Fibroblast of peridontal ligament (primary cell): ENCODE measurements at regions not wholly inside any gene's neighbourhood (a gene's known extent, or its start where the extent isn't known, plus 50 kb on each side); places are given as distances from the start of the nearest gene placed in this dataset.
"Not testable (repeated sequence)": the region's sequence is repeated elsewhere in the genome, so short reads cannot be mapped to it uniquely, and the experiment has no call there.

ENCODE experiments used
- DNase-seq: peaks from one replicate; pipeline ENCODE4 v3.0.0-alpha.2; 2010; ENCODE audit errors: extremely low read depth

DNA sequence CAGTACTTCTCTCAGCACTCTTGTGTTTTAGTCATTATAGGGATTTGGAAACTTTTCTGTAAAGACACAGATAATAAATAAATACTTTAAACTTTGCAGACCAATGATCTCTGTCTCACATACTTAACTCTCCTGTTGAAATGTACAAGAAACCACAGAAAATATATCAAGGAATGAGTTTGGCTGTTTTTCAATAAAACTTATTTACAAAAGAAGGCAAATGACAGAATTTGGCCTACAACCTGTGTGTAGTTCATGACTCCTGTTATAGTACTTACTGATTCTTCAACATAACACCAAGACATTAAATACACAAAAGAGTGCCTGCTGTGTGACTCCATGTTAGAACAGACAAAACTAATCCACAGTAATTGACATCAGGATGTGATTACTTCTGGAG is 510.0 kb upstream of the PHF14 start:
- no peak for DNase-seq

- DNase-seq = not testable (repeated sequence)
These were observed 508.1 kb upstream of the PHF14 start for GRCh38 chr7:10465536-10465935.

DNA sequence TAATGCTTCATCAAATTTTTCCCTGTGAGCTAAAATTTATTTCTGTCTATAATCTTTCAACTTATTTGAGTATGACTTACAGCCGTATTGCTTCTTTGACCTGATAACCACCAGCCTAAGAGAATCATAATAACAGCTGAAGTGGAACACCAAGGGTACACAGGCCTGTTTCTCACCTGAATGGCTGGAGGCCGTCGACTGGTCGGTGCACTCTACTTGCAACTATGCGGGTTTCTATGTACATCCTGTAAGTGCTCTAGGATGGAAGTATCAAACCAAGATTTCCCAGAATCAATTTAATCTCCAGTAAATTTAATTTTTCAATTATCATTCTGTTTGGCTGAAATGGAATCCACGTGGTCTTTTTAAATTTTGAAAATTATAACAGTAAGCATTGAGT is 504.8 kb upstream of the PHF14 start:
- no peak for DNase-seq

- DNase-seq = no peak
These were observed 504.2 kb upstream of the PHF14 start for GRCh38 chr7:10469476-10469875.

GRCh38 chr7:10471280-10472058 is 502.2 kb upstream of the PHF14 start:
- DNase-seq = no peak

- DNase-seq = no peak
These were observed 501.6 kb upstream of the PHF14 start for GRCh38 chr7:10472115-10472514.

- DNase-seq = no peak
These were observed 500.1 kb upstream of the PHF14 start for GRCh38 chr7:10473569-10473968.

- DNase-seq = no peak
These were observed 499.6 kb upstream of the PHF14 start for GRCh38 chr7:10474048-10474447.

GRCh38 chr7:10475940-10476641 is 497.6 kb upstream of the PHF14 start:
- DNase-seq = no peak

GRCh38 chr7:10476642-10477041 is 497.0 kb upstream of the PHF14 start:
- no peak for DNase-seq

- no peak for DNase-seq
These were observed 490.0 kb upstream of the PHF14 start for GRCh38 chr7:10483671-10484070.

- no peak for DNase-seq
These were observed 488.9 kb upstream of the PHF14 start for GRCh38 chr7:10484767-10485166.

GRCh38 chr7:10501206-10501884 is 472.3 kb upstream of the PHF14 start:
- not testable (repeated sequence) for DNase-seq

GRCh38 chr7:10507032-10507431 is 466.6 kb upstream of the PHF14 start:
- DNase-seq = no peak

DNA sequence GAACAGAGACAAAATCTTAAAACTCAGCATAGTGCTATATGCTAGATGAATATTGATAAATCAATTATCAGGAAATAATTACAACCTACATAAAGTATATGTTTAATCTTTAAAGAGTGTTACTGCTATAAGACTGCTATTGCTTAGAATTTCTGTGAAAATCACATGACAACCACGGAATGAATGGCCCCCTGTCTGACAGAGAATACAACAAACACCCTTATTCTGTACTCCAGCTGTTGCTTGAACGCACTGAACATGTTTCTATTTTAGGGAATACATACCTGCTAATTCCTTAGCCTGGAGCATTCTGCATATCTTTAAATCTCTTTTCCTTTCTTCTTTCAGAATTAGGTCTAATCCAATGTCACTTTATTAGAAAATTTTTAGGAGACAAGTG is 452.4 kb upstream of the PHF14 start:
- DNase-seq = no peak

DNA sequence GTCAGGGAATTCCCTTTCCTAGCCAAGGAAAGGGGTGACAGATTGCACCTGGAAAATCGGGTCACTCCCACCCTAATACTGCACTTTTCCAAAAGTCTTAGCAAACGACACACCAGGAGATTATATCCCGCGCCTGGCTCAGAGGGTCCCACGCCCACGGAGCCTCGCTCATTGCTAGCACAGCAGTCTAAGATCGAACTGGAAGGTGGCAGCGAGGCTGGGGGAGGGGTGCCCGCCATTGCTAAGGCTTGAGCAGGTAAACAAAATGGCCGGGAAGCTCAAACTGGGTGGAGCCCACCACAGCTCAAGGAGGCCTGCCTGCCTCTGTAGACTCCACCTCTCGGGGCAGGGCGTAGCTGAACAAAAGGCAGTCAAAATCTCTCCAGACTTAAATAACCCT is 440.2 kb upstream of the PHF14 start:
- not testable (repeated sequence) for DNase-seq

- DNase-seq = no peak
These were observed 437.1 kb upstream of the PHF14 start for GRCh38 chr7:10536561-10536960.

GRCh38 chr7:10537764-10538163 is 435.9 kb upstream of the PHF14 start:
- no peak for DNase-seq

DNA sequence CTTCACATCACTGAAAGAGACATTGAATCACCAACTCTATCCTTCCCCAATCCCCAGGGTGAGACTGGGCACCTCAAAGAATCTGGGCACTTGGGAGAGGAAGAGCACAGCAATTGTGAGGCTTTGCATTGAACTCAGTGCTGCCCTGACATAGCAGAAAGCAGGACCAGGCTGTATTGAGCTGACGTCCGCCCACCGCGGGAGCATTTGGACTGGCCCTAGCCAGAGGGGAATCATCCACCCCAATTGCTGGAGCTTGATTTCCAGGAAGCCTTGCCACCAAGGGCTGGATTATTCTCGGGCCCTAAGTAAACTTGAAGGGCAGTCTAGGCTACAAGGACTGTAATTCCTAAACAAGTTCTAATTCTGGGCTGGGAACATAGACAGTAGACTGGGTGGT is 416.3 kb upstream of the PHF14 start:
- DNase-seq = no peak

DNA sequence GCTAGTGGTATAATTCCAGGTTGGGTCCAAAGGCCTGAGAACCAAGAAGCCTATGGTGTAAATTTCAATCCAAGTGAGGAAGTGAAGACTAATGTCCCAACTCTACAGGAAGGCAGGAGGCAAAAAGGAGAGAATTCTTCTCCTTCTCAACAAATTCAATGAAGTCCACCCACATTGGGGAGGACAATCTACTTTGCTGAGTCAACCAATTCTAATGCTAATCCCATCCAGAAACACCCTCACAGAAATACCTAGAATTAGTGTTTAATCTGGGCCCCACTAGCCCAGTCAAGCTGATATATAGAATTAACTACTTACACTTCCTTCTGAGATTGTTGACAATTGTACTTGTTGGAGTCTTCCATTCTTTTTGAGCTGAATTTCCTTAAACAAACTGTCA is 413.2 kb upstream of the PHF14 start:
- no peak for DNase-seq

DNA sequence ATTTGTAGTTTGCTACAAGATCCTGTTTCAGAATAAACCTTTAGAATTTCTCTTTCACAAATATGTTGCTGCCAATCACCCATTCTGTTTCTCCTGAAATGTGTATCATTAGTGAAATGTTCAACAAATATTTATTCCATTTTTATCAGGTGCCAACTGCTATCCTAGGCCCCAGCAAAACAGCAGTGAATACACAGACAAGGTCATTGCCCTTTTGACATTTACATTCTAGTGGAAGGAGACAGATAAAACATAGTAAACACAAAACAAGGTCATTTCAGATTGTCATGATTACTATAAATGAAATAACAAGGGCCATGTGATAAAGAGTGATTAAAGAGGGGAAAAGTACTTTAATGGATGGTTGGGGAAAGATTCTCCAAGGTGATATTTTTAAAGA is 404.8 kb upstream of the PHF14 start:
- no peak for DNase-seq

DNA sequence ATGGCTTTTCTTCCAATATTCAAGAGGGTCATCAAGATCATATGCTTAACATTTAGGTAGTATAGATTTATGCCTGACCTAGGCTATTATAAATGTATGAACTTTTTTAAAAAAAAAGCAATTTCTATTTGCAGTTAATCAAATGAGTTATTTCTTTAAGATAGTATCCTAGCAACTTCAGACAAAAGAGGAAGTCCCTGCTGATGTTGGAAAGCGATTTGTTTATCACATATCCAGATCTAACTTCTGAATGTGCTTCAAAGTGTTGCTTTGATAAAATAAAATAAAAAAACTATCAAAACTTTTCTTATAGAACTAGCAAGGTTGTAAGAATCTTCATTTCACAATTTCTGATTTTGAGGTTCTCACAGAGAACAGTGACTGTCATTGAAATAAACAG is 401.9 kb upstream of the PHF14 start:
- DNase-seq = no peak

GRCh38 chr7:10577866-10578374 is 395.8 kb upstream of the PHF14 start:
- no peak for DNase-seq
